Spinal cord (tissue), 9 donors: ENCODE measurements at regions not wholly inside any gene's neighbourhood (a gene's known extent, or its start where the extent isn't known, plus 50 kb on each side); places are given as distances from the start of the nearest gene placed in this dataset.

ENCODE experiments used
- DNase-seq, 6 donors: peaks; one replicate each; pipeline versions ENCODE4 v3.0.0 to v3.0.0-alpha.2; 2013 to 2015; ENCODE audit warnings: low spot score in 6 of 6, low read depth in 4 of 6
- H3K27ac ChIP-seq: one replicate; pipeline ENCODE4 v1.5.1; 2013; ENCODE audit warnings: low read depth, low read length, control low read depth
- H3K27me3 ChIP-seq: one replicate; pipeline ENCODE4 v1.6.1; 2013; ENCODE audit warnings: low read length; ENCODE audit not compliant: control insufficient read depth, insufficient read depth
- H3K36me3 ChIP-seq: one replicate; pipeline ENCODE4 v1.6.1; 2013; ENCODE audit warnings: low read length; ENCODE audit not compliant: control insufficient read depth, insufficient read depth
- H3K4me1 ChIP-seq: one replicate; pipeline ENCODE4 v1.6.1; 2013; ENCODE audit warnings: low read length; ENCODE audit not compliant: control insufficient read depth, insufficient read depth
- H3K4me3 ChIP-seq: one replicate; pipeline ENCODE4 v1.5.1; 2013; ENCODE audit warnings: low read depth, low read length, control low read depth
- H3K9me3 ChIP-seq: one replicate; pipeline ENCODE4 v1.6.1; 2013; ENCODE audit warnings: low read length; ENCODE audit not compliant: control insufficient read depth, insufficient read depth
- WGBS: methylation state at CpG from one replicate; pipeline ENCODE4 v1.1.5; 2013; ENCODE audit warnings: missing lambda C conversion rate; ENCODE audit not compliant: insufficient coverage; 5-methylcytosine and 5-hydroxymethylcytosine counted together
- donor health status: healthy.

- no peak for DNase-seq
- Histone ChIP-seq H3K27me3 (no peaks in the 10 kb centered on the region), H3K27ac (no peak overlapping the region), H3K4me3 (no peak overlapping the region), H3K4me1 (peaks cover 71% of the 10 kb centered on the region), H3K36me3 (peaks cover 6% of the 10 kb centered on the region), H3K9me3 (no peaks in the 10 kb centered on the region)
- 93% methylated on average over 23 of the region's 24 CpGs for WGBS
Measured at GRCh38 chr9:136611606-136612005, 51.1 kb upstream of the EGFL7 start.

- Histone ChIP-seq H3K4me1 (peaks cover 73% of the 10 kb centered on the region), H3K9me3 (no peaks in the 10 kb centered on the region), H3K4me3 (no peak overlapping the region), H3K27ac (no peak overlapping the region), H3K36me3 (peaks cover 6% of the 10 kb centered on the region), H3K27me3 (no peaks in the 10 kb centered on the region)
- 85% methylated on average over 5 of the region's 11 CpGs for WGBS
- DNase-seq: no peak
Measured at GRCh38 chr9:136611119-136611518, 51.6 kb upstream of the EGFL7 start.

GRCh38 chr9:136610426-136610825 lies 52.3 kb upstream of the EGFL7 start:
- H3K9me3 ChIP-seq: no peaks in the 10 kb centered on the region
- WGBS: 60% methylated on average over 14 of the region's 14 CpGs
- H3K27me3 ChIP-seq: no peaks in the 10 kb centered on the region
- peaks cover 74% of the 10 kb centered on the region for H3K4me1 ChIP-seq
- H3K4me3 ChIP-seq: no peak overlapping the region
- no peak overlapping the region for H3K27ac ChIP-seq
- peaks cover 6% of the 10 kb centered on the region for H3K36me3 ChIP-seq
- DNase-seq: no peak

- Histone ChIP-seq H3K27me3 (no peaks in the 10 kb centered on the region), H3K27ac (no peak overlapping the region), H3K4me1 (peaks cover 74% of the 10 kb centered on the region), H3K4me3 (no peak overlapping the region), H3K36me3 (peaks cover 6% of the 10 kb centered on the region), H3K9me3 (no peaks in the 10 kb centered on the region)
- peak in 2 of 6 donors; percentile 51 to 67 for DNase-seq
- WGBS: 30% methylated on average over 16 of the region's 17 CpGs
Measured at GRCh38 chr9:136609838-136610311, 52.8 kb upstream of the EGFL7 start.

- no peak overlapping the region for H3K4me3 ChIP-seq
- H3K27ac ChIP-seq: no peak overlapping the region
- WGBS: 84% methylated on average over 6 of the region's 6 CpGs
- no peak for DNase-seq
- no peaks in the 10 kb centered on the region for H3K27me3 ChIP-seq
- peaks cover 2% of the 10 kb centered on the region for H3K36me3 ChIP-seq
- peaks cover 74% of the 10 kb centered on the region for H3K4me1 ChIP-seq
- no peaks in the 10 kb centered on the region for H3K9me3 ChIP-seq
Measured at GRCh38 chr9:136609160-136609475, 53.6 kb upstream of the EGFL7 start.

GRCh38 chr9:136608348-136609159 lies 54.2 kb upstream of the EGFL7 start:
- peaks cover 2% of the 10 kb centered on the region for H3K36me3 ChIP-seq
- DNase-seq: no peak
- H3K9me3 ChIP-seq: no peaks in the 10 kb centered on the region
- no peak overlapping the region for H3K27ac ChIP-seq
- no peak overlapping the region for H3K4me3 ChIP-seq
- peaks cover 74% of the 10 kb centered on the region for H3K4me1 ChIP-seq
- WGBS: 46% methylated on average over 16 of the region's 16 CpGs
- H3K27me3 ChIP-seq: no peaks in the 10 kb centered on the region

GRCh38 chr9:136607334-136607919 lies 55.3 kb upstream of the EGFL7 start:
- Histone ChIP-seq H3K36me3 (peaks cover 2% of the 10 kb centered on the region), H3K4me1 (peaks cover 85% of the 10 kb centered on the region), H3K27ac (no peak overlapping the region), H3K4me3 (no peak overlapping the region), H3K9me3 (no peaks in the 10 kb centered on the region), H3K27me3 (no peaks in the 10 kb centered on the region)
- WGBS: 85% methylated on average over 14 of the region's 17 CpGs
- DNase-seq: no peak

GRCh38 chr9:136606687-136607333 lies 55.9 kb upstream of the EGFL7 start:
- H3K36me3 ChIP-seq: peaks cover 2% of the 10 kb centered on the region
- H3K9me3 ChIP-seq: no peaks in the 10 kb centered on the region
- H3K27me3 ChIP-seq: no peaks in the 10 kb centered on the region
- 63% methylated on average over 9 of the region's 19 CpGs for WGBS
- H3K27ac ChIP-seq: peak overlapping the region; percentile 71
- H3K4me1 ChIP-seq: peaks cover 91% of the 10 kb centered on the region
- no peak for DNase-seq
- no peak overlapping the region for H3K4me3 ChIP-seq

- 37% methylated on average over 17 of the region's 17 CpGs for WGBS
- H3K4me1 ChIP-seq: peaks cover 90% of the 10 kb centered on the region
- H3K4me3 ChIP-seq: no peak overlapping the region
- DNase-seq: peak in 4 of 6 donors; percentile 55 to 83 (median 65)
- H3K27me3 ChIP-seq: no peaks in the 10 kb centered on the region
- H3K27ac ChIP-seq: peak overlapping the region; percentile 71
- no peaks in the 10 kb centered on the region for H3K9me3 ChIP-seq
- peaks cover 2% of the 10 kb centered on the region for H3K36me3 ChIP-seq
Measured at GRCh38 chr9:136605988-136606660, 56.6 kb upstream of the EGFL7 start.
